Stimulated activated CD4-positive, alpha-beta T cell treated with anti-CD3 and anti-CD28 coated beads, TNF-alpha, amount 100 ng/mL, for 48 hours (primary cell): ENCODE measurements at regions not wholly inside any gene's neighbourhood (a gene's known extent, or its start where the extent isn't known, plus 50 kb on each side); places are given as distances from the start of the nearest gene placed in this dataset.
"Not testable (repeated sequence)": the region's sequence is repeated elsewhere in the genome, so short reads cannot be mapped to it uniquely, and the experiment has no call there.

ENCODE experiments used
- DNase-seq, 3 donors: peaks; one replicate each; pipeline ENCODE4 v3.0.0-alpha.2; 2020; ENCODE audit warnings: low read depth in 3 of 3

DNA sequence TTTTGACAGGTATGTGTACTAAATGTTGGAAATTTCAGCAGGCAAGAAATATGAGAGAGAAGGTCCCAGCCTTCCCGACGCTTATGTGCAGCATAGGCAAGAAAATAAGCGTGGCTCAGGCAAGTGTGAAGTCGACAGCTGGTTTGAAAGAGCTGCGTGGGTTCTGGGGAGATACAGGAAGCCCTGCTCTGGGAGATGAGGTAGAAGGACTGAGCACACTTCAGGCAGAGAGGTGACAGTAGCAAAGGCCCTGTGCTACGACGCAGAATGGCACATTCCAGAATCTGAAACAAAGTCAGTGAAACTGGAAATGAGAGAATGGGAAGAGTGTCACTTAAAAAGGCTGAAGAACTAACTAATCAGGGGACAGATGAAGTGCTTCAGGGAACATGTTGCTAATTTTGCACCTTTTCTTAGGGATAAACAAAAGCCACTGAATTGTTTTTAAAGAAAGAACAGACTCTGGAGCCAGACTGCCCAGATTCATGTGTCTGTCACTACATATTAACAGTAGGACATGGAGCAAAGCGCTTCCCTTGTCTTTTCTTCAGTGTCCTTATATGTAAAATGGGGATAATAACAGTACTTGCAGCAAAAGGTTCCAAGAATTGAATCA is 160.1 kb downstream of the SPRY2 start:
- no peak for DNase-seq

DNA sequence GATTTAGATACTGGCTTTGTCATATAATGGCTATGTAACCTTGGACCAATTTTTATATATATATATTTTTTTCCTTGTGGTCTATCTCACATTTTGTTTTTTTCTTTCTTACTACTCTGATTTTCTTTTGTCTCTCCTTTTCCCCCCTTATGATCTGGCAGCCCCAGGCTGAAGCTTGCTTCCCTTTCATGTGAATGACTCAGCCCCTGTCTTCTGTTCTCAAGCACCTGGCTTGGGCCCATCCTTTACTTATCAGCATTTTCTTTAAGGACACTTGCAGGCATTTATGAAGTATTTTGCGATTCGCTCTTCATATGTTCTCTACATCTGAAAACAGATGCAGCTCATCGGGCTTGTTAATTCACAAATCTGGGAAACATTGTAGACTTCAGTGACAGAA is 163.6 kb downstream of the SPRY2 start:
- DNase-seq, result no peak

DNA sequence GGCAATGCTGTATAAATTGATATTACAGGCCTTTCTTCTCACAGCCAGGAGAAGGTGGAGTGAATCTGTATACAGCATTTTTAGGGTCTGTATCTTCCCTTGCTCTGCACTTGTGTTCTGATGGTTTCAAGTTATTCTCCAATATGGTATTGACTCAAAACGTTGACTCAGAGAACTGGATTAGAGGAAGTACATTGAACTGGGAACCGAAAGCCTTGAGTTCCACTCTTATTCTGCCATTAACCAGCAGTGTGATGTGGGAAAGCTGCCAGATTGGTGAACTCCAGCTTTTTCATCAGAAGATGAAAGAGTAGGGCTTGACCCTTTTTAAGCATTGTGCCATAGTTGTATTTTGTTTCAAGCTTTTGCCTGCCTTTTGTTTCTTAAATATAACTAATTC is 167.7 kb downstream of the SPRY2 start:
- no peak for DNase-seq

DNA sequence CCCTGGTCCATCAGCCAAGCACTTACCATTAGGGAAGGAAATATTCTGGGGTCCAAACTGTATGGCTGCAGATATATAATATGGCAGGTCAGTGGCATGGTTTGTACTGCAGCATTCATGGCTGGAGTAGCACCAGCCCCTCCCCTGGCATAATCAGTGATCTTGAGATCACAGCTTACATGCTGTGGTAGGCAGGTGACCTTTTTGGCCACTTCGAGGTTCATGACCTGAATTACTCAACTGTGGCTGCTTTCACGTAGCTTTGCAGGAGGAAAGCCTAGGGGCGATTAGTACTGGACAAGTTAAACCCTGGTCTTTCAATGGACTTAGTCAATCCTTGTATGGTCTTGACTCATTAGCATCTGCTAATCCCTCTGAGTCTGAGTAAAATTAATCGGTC is 169.8 kb downstream of the SPRY2 start:
- no peak for DNase-seq

DNA sequence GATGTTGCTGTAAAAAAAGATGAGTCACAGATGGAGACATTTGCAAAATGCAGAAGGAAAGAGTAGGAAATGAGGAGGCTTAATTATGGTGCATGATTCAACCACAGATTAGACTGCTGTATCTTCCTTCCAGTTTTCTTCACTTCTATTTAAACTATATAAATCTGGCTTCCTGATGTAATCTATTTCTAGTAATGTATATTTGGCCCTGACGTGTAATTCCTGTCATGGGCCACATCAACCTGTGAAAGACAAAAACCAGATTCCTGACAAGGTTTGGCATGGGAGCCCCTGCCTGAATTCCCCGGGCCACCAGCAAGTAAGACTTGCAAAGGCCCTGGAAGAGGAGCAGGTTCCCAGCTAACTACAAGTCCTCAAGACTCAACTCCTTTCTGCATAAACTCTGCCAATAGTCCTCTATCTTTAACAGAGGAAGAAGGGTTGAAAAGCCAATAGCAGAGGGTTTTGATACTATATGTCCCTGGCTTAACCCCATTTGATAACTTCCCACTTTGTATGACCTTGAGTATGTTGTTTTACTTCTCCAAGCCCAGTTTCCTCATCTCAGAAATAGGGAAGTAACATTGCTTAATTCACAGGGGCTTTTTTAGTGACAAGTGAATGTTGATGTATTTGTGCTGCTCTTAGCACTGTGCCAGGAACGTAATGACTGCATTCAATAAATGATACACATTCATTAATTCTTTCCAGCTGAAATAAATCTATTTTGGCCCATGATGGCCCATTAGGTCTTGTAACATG is 172.7 kb downstream of the SPRY2 start:
- no peak for DNase-seq

DNA sequence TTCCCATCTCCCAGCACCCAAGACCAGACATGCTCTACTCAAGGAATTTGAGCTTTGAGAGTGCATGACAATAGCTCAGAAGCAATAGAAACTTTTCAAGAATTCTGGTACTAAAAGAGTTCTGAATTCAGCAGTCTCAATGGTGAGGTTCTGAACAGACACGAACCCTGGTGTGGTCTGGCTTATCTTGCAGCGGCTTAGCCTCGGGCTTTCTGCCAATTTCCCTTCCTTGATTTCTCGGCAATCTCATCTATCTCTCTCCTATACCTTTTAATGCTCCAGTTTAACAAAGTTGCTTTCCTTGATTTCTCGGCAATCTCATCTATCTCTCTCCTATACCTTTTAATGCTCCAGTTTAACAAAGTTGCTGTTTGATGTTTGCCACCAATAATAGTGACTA is 174.6 kb downstream of the SPRY2 start:
- DNase-seq, result no peak

DNA sequence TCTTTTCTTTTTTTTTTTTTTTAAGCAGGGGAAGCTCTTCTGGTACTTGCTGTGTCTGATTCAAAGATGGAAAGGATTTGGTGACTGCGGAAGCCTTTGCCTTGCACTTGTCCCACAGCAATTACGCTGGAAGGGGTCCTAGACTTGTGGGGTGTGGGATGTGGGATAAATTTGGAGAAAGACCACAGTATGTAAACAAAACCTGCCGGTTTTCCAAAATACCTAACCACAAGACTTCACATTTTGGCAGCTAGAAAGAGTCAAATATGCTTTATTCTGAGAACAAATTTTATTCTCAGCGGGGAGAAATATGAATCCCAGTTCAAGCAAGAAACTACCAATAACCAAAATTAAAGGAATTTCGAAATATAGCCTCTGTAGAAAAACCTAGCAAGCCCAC is 176.5 kb downstream of the SPRY2 start:
- no peak for DNase-seq

DNA sequence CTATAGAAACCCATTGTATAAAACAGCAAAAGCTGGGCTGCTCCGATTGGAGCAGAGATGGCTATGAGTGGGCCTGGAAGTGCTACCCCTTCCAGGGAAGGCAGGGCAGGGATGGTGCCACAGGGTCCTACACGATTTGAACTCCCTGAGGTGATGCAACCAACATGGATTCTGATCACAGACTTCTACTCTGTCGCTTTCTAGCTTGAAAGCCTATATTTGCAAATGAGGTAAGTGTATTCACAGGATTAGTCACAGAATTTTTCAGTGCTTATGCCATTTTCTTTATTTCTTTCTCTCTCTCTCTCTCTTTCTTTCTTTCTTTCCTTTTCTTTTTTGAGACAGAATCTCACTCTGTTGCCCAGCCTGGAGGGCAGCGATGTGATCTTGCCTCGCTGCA is 179.0 kb downstream of the SPRY2 start:
- no peak for DNase-seq

DNA sequence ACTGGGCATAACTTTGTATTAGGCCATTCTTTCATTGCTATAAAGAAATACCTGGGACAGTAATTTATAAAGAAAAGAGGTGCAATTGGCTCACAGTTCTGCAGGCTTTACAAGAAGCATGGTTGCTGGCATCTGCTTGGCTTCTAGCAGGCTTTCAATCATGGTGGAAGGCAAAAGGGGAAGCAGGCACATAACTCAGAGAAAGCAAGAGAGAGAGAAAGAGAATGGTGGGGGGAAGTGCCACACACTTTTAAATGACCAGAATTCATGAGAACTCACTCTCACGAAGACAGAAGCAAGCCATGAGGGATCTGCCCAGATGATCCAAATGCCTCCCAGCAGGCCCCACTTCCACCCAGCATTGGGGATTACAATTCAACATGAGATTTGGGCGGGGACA is 179.7 kb downstream of the SPRY2 start:
- DNase-seq, result no peak

DNA sequence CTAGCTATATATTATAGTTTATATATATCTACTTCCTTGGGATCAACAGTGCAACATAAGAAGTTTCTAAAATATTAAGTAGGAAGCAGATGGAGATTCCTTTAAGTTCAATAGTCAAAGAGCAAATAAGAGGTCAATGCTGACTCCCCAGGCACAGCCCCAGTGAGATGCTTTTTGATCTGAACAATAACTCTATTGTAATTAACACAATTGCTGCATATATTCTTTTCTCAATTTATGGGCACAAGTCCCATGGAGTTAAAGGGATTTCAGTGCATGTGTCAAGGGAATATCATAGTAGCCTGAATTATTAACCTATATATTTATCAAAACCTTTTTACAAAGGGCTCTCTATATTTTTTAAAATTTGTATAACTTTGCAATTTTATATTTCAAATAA is 180.8 kb downstream of the SPRY2 start:
- DNase-seq, result no peak

DNA sequence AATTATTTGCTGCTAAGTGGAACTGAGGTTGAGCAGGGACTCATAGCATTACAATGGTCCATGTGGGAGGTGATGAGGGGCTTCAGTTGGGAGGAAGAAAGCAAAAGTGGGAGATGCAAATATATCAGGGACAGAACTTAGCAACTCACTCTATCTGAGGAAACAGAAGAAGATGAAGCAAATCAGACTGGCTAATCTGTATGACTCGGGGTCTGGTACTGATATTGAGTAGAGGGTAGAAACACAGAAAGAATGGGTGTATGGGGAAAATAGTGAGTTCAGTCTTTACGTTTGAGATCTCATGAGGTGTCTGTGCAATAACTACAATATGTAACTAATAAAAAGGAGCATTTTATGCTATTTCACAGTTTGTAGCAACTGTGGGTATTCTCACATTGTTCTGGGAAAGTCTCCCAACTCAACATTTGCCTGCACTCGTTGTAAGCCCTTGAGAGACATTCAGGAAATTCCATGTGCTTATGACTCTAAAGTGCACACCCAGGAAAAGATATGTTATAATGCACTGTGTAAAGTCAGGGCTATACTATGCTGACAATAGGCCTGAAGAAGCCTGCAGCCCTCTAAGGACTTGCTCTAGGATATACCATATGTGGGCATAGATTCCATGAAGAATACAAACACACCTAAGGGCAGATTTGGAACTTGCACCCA is 183.5 kb downstream of the SPRY2 start:
- DNase-seq, result no peak

DNA sequence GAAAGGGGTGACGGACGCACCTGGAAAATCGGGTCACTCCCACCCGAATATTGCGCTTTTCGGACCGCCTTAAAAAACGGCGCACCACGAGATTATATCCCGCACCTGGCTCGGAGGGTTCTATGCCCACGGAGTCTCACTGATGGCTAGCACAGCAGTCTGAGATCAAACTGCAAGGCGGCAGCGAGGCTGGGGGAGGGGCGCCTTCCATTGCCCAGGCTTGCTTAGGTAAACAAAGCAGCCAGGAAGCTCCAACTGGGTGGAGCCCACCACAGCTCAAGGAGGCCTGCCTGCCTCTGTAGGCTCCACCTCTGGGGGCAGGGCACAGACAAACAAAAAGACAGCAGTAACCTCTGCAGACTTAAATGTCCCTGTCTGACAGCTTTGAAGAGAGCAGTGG is 188.8 kb downstream of the SPRY2 start:
- not testable (repeated sequence) for DNase-seq

DNA sequence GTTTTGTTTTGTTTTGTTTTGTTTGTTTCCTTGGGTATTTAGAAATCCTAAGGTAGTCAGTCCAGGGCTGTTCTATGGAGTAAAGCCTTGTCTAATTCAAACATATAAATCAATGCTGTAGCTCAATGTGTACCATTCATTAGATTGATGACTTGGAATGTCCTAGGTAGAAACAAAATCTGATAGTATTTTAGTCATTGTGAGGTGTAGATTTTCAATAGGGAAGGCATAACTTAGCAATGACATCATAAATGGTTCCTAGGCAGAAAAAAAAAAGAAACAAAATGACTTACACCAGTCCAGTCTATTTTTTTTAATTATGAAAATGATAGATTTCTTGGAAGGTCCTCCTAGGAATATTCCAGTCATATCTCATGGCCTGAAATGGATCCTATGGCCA is 189.9 kb downstream of the SPRY2 start:
- DNase-seq, result no peak

DNA sequence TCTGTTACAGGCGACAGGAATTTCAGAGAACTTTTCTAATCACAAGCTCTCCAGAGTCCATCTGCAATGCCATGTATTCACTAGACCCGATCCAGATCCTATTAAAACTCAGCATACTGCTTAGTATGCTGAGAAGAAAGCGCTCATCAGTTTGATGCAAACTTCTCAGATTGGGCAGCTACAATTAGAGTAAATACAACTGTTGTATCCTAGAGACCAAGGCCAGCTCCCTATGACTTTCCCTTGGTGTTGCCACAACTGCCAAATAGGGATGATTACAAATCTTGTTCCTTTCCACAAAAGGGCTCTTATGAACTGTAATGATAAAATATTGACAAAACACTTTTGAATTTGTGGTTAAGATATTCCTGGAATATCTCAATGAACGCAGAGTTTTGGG is 191.2 kb downstream of the SPRY2 start:
- no peak for DNase-seq

DNA sequence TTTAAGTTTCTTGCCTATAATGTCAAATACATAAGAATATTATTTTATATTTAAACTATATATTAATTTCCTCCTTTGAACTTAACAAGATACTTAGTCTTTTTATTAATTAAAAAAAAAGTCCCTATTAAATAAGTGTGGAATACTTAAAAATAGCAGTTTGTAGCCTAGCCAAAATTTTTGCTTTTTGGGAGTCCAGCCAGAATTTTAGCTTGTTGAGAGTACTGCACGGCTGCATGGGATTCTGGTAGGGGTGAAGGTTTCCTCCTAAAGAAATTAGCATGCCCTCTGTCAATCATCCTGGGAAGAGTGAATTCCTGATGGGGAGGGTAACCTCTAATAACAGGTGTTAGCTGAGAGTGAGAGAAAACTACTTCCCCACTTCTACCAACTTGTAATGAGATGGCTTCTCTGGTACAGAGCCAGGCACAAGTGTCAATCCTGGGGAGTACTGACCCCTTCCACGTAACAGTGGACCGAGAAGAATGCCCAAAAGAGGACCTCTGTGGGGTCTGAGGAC is 195.7 kb downstream of the SPRY2 start:
- no peak for DNase-seq

DNA sequence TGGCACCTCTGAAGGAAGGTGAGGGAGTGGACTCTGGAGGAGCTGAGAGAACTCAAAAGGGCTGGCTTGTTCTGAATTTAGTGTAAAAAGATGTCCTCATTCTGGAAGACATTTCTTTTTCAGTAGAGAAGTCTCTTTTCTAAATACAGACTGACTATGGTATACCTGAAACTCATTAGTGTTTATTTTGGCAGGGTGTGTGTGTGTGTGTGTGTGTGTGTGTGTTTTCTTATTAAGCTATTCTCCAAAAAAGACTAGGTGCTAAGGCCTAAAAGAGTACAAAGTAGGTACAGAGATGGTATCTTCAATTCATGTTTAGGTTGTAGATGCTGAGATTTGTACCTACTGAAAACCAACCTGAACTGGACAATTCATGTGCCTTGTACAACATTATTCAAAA is 196.4 kb downstream of the SPRY2 start:
- DNase-seq, result no peak

DNA sequence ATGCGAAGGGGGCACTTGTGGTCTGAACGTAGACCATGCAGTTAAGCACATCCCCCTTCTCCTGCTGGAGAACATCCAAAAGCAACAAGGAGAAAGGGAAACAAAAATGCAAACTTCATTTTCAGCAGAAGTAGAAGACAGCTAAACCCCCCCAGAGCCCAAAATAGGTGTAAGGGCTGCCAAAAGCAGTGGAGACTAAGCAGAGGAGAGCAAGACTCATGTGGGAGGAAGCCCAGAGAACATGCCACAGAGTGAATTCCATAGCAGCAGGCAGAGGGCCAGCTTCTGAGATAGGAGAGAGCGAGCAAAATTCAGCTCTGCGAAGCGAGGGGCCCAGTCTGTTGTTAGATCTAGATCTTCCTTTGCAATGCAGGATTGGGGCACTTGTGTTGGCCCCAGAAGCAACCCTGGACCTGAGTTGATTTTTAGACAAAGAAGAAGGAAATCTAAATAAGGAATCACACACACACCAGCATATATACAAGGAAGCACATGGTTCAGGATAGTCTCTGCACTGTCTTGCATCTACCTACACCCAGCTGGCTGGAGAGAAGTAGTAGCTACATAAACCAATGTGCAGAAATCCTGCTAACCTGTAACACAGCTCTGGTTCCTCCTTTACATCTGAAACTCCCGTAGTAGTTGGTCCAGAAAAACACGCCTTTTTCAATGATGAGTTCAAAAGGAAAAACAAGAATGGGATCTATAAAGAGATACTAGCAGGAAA is 199.6 kb downstream of the SPRY2 start:
- DNase-seq, result no peak

DNA sequence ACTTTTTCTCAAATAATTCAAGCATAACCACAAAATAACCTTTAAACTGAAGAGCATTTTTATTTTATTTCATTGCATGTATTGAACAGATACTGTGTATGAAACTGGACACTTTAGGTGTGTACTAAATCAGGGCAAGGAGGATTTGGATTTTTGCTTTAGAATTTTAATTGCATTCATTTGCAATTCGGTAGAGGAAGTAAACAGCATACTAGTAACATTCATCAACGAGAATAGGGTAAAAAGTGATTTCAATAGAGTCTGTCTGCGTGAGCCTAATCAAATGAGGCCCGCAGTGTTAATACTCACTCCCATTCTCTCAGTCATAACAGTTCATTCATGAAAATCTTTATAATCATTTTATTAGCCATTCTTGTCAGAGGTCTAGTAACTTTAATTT is 200.2 kb downstream of the SPRY2 start:
- no peak for DNase-seq

DNA sequence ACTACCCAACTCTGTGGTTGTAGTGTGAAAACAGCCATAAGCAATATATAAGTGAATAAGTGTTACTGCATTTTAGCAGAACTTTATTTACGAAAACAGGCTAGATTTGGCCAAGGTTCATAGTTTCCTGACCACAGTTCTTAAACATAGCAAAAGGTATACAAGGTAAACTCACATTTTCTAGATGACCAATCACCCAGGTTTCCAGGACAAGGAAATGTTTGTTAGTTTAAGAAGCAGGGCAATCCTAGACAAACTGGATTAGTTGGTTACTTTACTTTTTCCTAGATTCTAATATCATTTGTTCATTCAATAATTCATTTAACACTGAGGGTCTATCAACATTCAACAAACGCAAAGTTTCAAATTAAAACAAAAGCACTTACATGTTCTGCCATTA is 201.7 kb downstream of the SPRY2 start:
- no peak for DNase-seq

DNA sequence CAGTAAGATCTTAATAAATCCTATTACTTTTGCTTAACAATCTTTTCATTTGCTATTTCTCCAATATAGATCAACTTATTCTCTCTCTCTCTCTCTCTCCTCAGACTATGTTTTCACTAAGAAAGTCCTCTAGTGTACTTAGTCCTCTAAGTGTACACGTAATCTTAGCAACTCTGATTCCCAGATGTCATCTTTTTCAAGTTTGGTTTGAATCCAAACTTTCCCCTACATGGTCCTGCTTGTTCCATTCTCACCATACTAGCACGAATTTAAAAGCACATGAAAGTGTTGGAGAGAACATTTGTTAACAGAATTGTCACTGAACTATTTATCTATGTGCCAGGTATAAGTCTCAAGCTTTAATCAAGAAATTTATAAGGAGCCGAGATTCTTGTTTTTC is 202.9 kb downstream of the SPRY2 start:
- no peak for DNase-seq

DNA sequence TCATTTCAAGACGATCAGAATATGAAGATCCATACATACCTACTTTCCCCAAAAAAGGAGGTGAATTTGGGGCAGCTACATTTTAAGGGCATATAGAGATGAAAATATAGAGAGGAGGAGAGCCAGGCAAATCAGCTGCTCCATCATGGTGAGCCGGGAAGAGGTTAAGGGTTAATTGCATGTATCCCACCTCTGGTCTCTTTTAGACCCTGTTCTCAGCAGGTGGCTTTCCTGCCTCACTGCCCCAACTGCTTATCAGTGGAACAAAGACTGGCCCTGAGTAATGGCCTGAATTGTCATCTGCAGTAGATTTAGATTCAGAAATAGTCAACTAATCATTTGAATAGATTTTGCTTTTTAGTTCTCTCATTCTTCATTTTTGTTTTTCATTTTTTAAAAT is 206.6 kb downstream of the SPRY2 start:
- no peak for DNase-seq

DNA sequence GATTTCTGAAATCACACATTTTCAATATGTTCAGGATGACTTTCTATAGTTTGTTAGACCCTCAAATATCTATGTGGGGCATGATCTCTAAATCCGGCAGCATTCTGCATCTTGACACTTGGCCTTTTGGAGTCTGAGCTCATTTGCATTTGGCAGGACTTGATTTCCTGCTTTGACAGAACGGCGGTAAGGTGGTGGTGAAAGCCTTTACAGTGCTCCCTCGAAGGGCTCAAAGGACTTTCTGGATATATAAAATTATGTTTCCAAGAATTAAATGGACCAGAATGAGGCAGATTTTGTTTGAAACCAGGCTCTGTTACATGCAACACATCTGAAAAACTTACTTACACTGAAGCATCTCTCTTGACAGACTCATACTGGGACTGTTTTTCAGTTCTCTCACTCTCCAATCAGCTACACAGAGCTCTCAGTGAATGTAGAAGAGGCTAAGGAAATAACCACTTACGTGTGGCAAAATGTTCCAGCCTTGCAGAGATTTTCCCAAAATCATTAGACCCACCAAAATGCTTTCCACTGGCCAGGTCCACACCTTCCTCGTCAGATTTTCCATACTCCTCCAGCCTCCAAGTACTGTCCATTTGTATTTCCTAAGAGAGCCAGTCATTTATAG is 207.2 kb downstream of the SPRY2 start:
- no peak for DNase-seq
